HG02588 (cell line): ENCODE measurements at regions not wholly inside any gene's neighbourhood (a gene's known extent, or its start where the extent isn't known, plus 50 kb on each side); places are given as distances from the start of the nearest gene placed in this dataset.

Experiments
- ATAC-seq: cut with Tn5 transposase; IDR thresholded peaks from one replicate; pipeline ENCODE4 v1.9.1; 2021; ENCODE audit warnings: mild to moderate bottlenecking, moderate library complexity; ENCODE audit not compliant: unreplicated experiment

GRCh38 chr11:116421529-116422185, 351.1 kb downstream of the BUD13 start:
- no peak for ATAC-seq

DNA sequence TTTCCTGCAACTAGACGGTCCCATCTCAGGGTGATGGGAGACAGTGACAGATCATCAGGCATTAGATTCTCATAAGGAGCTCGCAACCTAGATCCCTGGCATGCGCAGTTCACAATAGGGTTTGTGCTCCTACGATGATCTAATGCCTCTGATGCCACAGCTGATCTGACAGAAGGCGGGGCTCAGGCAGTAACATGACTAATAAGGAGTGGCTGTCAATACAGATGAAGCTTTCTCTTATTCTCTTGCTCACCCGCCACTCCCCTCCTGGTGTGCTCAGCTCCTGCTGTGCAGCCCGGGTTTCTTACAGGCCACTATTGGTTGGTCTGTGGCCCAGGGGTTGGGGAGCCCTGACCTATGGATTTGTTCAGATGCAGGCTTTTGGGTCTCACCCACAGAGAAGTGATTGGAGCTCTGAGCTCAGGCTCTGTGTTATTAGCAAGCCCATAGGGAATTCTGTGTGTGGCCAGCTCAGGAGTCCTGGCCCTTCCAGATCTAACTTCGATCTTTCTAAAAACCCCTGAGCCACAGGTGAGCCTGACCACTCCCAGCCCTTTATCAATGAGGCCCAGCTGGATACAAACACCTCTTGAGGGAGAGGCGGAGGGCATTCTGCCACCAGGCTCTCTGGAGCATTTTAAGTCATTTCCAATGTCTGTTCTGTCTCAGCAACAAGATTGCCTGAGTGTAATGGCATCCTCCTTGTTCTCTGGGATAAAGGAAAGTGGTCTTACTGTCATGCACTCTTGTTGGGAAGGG, 351.8 kb downstream of the BUD13 start:
- no peak for ATAC-seq

DNA sequence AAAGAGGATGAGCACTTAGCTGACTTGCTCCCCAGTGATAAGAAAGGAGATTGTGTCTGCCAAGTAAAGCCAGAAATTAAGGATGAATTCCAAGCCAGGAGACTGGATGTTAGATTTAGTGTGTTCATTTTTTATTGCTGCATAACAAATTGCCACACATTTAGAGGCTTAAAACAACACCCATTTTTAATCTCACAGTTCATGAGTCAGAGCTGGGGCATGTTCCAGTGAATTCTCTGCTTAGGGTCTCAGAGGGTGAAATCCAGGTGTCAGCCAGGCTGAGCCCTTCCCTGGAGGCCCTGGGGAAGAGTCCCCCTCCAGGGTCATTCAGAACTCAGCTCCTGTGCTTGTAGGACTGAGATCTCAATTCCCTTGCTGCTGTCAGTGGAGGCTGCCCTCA, 352.8 kb downstream of the BUD13 start:
- ATAC-seq, result no peak

DNA sequence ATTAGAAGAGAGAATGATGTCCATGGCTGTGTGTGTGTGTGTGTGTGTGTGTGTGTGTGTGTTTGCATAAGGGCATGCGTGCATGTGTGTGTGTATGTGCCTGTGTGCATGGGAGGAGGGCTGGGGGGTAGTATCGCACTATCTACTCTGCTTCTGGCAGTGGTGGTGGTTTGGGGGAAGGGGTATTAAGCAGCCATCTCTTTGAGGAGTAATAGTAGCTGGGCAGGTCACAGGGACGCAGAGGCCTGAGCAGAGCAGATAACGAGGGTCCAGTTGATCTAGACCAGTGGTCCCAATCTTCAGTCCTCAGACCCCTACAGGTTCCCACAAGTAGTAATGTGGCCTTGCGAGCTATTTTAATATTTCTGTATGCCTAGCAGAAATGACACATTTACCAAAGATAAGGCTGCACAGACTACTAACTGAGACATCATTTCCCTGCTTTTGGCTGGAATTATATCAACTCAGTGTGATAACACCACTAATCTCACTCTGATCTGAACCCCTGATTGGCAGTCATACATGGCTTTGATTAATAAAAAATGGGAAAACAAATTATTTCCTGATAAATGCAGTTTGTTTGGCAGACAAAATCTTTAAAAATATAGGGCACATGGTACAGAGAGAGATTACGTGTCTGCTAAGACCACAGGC, 354.3 kb downstream of the BUD13 start:
- ATAC-seq, result no peak

GRCh38 chr11:116416852-116417251, 355.9 kb downstream of the BUD13 start:
- ATAC-seq, result no peak

DNA sequence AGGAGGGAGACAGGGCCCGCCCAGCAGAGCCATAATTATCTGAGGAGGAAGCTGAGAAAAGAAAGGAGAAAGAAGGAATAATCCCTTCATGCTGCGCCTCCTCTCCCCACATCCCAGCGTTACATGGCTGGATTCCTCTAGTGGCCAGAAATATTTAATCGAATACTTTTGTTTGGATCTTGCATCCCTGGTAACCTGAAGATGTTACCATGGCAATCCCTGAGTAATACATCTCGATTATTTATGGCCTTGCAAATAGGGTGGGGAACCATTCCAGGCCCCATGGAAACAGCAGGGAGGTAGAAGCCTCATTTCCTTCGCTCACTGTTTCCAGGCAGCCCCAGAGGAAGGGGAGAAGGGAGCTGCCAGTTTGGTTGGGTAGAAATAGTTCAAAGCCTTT, 357.7 kb downstream of the BUD13 start:
- no peak for ATAC-seq

DNA sequence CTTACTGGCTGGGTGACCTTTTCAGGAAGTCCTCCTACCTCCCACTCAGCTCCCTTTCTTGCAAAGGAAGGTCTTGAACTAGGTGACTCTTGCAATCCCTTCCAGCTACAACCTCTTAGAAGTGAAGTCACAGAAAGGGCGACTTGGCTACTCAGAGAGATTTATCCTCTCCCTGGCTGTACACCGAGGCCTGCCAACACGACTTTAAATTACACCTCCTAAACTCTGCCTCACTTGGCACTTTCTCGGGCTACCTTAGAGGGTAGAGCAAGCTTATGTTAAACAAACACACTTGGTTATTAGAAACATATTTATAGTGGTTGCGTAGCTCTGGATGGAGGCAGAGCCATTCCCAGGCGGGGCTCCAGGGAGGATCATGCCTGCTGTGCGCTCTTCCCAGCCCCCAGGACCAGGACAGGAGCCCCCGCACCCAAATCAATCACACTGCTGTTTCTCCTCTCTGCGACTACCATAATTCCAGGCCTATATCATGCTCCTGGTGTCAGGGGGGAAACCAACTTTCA, 358.4 kb downstream of the BUD13 start:
- ATAC-seq, result no peak

GRCh38 chr11:116413301-116414242, 359.2 kb downstream of the BUD13 start:
- no peak for ATAC-seq

DNA sequence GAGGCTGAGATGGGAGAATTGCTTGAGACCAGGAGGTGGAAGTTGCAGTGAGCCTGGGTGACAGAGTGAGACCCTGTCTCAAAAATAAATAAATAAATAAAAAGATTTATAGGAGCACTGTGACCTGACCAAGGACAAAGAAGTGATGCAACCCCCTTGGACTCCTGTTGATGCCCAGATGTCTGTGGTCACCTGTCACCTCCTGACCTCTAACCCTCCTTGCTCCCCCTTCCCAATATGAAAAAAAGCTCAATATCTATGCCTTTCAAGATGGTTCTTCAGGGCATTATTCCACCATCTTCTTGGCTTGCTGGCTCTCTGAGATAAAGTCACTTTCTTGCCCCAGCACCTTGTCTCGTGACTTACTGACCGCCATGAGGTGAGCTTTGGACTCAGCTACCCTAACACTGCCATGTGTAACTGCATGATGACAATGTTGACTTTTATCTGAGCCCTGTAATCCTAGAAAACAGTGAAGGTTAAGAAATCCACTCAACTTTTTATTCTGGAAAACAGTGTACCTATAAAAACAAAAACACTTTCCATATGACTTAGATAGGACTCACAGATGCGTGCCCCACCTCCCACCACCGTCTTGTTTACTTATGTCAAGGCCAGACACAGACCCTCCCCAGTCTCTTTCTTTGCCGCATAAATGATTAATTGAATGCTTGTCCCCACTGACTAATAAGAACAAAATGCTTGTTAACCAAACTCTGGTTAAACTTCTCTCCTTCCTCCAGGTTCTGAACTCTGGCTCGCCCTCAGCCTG, 360.5 kb downstream of the BUD13 start:
- no peak for ATAC-seq

DNA sequence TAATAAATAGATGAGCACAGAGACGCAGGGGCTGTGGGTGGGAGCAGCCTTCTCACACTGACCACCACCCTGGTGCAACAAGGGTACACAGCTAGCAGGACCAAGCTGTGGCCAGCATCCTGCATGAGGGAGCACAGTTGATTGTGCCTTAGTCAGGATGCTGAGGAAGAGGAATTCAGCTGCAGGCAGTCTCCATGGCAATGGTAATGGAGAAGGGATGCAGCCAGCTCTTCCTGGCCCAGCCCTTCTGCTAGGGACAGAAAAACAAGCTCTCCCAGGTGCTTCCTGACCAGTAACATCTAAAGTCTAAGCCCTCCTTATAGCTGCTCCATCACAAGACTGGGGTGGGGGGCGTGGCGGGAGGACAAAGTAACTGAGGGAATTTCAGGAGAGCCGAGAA, 363.5 kb downstream of the BUD13 start:
- ATAC-seq, result no peak

DNA sequence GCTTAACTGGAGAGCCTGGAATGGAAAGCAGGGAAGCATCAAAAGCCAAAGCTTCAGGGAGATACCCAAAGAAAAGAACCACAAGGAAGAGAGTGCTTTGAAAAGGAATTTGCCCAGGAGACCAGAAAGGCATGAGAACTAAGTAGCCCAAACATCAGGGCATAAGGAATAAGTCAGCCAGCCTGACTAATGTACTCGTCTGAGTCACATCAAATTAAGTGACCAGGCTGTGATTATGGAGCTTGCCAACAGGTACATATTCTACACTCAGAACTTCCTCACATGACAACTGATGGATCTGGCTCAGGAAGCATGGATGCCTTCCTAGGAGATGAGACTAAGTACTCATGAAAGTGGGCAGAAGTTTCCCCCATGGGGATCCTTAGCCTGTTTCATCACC, 366.7 kb downstream of the BUD13 start:
- no peak for ATAC-seq

GRCh38 chr11:116404462-116404798, 368.4 kb downstream of the BUD13 start:
- ATAC-seq, result no peak

GRCh38 chr11:116403794-116404461, 368.9 kb downstream of the BUD13 start:
- no peak for ATAC-seq

- ATAC-seq, result no peak
Measured at GRCh38 chr11:116400081-116400480, 372.7 kb downstream of the BUD13 start.

DNA sequence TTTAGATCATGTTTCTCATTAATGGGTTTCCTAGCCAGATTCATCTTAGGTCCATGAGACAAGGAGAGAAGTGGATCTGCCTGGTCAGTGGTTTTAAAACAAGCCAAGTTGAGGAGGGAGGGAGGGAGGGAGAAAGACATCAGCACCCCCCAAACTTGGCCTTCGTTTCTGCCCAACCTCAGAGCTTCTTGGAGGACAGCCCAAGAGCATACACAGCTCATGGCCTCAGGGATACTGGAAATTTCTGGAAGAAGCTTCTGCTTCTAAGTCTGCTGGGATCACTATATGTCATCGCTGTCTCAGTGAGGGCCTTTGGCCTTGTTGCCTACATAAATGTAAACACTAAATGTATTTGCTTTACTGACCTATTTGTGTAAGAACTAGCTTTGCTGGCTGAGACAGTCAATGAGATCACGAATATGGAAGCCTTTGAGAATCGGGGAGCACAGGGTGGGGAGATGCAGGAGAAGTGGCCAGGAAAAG, 375.1 kb downstream of the BUD13 start:
- no peak for ATAC-seq

DNA sequence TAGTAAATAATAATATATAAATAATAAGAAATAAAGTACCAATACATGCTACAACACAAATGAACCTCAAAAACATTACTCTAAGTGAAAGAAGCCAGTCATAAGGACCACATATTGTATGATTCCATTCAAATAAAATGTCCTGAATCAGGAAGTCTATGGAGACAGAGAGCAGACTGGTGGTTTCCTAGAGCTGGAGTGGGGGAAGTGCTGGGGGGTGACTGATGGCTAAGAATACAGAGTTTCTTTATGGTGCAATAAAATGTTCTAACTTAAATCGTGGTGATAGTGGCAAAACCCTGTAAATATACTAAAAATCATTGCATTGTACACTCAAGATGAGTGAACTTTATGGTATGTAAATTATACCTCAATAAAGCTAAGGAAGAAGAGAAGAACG, 376.5 kb downstream of the BUD13 start:
- ATAC-seq, result no peak

- no peak for ATAC-seq
Measured at GRCh38 chr11:116394022-116394421, 378.8 kb downstream of the BUD13 start.

- no peak for ATAC-seq
Measured at GRCh38 chr11:116390963-116391362, 381.8 kb downstream of the BUD13 start.

GRCh38 chr11:116388146-116388545, 384.6 kb downstream of the BUD13 start:
- no peak for ATAC-seq
